ENCODE measurements at regions not wholly inside any gene's neighbourhood (a gene's known extent, or its start where the extent isn't known, plus 50 kb on each side); places are given as distances from the start of the nearest gene placed in this dataset.

DNA sequence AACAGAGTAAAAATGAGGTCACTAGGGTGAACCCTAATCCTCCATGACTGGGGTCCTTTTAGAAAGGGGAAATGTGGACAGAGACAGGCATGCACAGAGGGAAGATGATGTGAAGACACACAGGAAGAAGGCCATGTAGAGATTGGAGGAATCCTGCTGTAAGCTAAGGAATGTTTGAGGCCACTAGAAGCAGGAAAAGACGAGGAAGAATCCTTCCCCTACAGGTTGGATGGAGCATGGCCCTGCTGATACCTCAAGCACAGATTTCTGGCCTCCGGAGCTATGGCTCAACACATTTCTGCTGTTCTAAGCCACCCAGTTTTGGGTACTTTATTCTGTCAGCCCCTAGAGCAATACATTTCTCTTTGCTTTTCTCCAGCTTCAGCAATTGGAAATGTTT lies 486.9 kb downstream of the MIAT start:
- no peak for DNase-seq (ENCODE audit: low read depth)

DNA sequence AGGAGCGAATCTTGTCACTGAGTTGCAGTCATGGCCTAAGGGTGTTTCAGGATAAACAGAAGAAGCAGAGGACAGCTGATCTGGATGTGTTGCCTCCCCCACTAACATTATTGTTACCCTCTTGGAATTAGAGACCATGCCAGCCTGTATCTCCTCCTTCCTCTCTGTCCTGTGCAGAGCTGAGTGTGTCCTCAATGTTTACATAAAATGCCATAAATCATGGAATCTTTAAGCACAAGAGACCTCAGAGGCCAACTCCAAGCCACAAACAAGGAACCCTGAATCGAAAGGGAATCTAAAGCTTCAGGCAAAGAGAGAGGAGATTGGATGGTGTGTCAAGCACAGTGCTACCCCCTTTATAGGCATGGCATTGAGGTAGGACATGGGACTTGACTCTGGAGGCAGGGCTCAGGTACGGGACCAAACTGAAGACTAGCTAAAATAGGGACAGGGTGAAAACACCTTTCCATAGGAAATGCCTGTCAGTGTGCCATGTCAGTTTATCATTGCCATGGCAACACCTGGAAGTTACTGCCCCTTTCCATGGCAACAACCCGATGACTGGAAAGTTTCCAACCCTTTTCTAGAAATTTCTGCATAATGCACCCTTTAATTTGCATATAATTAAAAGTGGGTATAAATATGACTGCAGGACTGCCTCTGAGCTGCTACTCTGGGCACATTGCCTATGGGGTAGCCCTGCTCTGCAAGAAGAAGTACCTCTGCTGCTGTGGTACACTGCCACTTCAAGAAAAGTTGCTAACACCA lies 489.7 kb downstream of the MIAT start:
- DNase-seq (ENCODE audit: low read depth), result no peak

DNA sequence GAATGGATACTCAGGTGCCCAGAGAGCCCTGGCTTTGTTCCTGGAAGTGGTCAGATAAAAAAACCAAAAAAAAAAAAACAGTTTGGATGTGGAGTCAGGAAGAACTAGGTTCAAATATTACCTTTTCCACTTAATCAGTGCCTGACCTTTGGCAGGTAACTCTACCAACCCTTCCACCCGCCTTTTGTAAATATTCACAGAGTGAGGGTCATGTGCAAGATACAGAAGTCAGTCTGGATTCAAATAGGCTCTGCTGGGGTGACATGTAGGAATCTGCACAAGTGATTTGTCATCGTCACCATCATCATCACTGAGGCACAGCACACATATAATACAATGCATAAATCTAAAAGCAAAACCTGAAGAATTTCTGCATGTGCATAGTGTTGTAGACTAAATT lies 490.7 kb downstream of the MIAT start:
- DNase-seq (ENCODE audit: low read depth), result no peak

DNA sequence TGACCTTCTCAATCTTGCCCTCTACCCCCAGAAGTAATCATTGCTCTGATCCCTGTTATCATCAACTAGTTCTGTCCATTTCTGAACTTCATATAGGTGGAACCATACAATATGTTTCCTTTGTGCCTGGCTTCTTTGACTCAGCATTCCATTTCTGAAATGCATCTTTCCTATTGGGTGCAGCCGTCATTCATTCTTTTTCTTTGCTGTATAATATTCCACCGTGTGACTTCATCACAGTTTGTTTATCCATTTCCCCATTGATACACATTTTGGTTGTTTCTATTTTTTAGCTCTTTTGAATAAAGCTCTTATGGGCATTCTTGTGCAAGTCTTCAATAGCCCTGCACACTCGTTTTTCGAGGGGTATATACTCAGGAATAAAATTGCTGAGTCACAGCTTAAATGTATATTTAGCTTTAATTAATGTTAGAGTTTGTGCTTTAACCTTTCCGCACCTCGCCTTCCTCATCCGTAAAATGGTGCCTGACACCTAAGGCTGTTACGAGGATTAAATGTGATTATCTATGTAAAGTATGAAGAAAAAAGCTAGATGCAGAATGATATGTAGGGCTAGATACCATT lies 491.6 kb downstream of the MIAT start:
- no peak for DNase-seq (ENCODE audit: low read depth)

DNA sequence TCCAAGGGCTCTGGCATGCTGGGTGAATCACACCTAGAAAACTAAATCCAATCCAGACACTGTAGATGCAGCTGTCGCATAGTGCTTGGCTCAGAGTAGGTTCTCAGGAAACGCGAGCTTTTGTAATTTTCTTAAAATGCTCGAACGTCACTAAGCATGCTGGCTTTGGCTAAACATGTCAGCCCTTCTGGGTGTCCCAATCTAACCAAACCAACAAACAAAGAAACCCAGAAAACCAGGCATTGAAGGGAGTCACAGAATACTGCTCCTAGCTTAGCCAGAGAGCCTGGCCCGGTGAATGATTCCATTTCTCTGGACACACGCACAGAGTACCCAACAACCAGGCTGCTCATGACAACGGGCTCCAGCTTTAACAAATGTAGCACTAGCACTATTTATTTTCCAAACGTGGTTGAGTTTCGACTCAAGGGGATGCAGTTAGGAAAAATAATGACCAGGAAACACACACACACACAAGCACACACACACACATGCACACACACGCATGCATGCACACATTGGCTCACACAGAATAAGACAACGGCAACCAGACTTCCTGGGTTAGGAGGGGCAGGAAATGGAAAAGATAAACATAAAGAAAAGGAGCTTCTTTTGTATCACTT lies 492.6 kb downstream of the MIAT start:
- no peak for DNase-seq (ENCODE audit: low read depth)

DNA sequence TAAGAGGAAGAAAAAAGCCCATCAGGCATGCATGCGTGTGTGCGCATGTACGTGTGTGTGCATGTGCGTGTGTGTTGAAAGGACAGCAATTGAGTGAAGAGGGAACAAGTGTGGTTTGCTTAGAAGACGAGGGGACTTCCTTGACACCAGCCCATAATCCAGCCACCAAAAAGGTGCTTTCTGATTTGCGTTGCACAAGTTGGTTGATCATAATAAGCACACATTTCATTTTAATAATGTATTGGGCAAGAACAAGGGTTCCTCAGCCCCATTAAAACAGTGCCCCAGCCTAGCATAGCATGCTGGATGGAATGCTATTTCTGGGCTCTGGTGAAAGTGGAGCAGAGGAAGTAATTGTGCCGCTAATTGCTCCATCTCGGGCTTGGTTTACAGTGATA lies 493.2 kb downstream of the MIAT start:
- DNase-seq (ENCODE audit: low read depth), result no peak

DNA sequence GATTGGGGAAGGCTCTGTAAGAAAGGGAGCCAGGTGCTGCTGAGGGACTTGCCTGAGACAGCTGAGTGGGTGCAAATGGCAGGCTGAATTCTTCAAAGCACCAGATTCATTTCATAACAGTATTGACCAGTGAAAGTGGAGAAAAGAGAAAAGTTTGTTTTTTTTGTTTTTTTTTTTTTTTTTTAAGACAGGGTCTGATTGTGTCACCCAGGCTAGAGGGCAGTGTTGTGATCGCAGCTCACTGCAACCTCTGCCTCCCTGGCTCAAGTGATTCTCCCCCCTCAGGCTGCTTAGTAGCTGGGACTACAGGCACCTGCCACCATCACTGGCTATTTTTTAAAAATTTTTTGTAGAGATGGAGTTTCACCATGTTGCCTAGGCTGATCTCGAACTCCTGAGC lies 494.0 kb downstream of the MIAT start:
- DNase-seq (ENCODE audit: low read depth), result no peak

DNA sequence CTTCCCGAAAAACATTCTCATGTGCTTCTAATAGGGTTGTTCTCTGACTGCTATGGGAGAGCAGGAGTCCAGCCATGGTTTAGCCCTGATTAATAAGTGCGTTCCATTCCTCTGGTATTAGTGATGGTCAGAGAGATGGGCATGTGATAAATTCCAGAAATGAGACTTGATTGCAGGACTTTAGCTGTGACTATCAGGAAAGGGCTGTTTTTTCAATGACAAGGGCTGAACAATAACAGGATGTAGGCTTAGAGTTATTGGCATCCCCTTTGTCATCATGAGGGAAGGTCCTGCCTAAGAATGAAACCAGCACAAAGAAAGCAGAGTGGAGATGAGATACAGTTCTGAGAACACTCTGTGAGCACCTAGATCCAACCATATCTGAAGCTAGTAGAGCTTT lies 494.6 kb downstream of the MIAT start:
- DNase-seq (ENCODE audit: low read depth), result no peak

DNA sequence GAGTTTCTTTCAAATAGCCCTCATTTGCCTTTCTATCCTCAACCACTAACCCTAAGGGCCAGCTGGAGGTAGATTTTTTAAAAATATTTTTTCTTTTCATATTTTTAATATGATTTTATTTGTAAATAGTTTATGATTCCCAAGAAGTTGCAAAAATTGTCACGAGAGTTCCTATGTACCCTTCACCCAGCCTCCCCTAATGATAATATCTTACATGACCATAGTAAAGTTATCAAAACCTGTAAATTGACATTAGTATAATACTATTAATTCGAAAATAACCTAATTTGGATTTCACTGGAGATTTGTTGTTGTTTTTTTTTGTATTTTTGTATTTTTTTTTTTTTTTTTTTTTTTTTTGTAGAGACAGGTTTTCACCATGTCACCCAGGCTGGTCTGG lies 495.5 kb downstream of the MIAT start:
- DNase-seq (ENCODE audit: low read depth), result no peak

DNA sequence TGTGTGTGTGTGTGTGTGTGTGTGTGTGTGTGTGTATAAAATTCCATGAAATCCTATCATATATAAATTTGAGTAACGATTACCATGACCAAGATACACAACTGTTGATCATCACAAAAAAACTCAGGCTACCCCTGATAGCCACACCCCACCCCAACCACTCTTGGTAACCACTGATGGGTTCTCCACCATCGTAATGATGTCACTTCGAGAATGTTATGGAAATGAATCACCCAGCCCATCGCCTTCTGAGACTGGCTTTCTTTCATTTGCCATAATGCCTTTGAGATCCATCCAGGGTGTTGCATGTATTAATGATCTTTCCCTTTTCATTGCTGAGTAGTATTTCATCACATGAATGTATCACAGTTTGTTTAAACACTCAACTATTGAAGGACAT lies 496.0 kb downstream of the MIAT start:
- DNase-seq (ENCODE audit: low read depth), result no peak

DNA sequence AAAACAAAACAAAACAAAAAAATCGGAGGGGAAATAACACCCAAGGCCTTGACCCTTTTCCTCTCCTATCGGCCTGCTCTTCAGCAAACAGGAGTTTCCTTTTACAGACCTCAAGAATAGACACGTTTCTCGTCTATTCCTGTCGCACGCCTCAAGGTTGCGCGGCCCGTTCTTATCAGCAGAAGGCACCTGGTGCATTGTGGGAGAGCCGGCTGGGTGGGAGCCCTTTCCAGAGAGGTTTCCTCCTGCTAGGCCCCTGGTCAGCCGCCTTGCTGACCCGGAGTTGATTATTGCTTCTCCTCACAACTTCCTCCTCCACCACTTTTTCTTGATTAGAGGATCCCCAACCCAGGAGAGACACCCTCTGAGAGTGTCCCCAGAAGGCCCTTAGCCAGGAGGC lies 497.3 kb downstream of the MIAT start:
- no peak for DNase-seq (ENCODE audit: low read depth)

DNA sequence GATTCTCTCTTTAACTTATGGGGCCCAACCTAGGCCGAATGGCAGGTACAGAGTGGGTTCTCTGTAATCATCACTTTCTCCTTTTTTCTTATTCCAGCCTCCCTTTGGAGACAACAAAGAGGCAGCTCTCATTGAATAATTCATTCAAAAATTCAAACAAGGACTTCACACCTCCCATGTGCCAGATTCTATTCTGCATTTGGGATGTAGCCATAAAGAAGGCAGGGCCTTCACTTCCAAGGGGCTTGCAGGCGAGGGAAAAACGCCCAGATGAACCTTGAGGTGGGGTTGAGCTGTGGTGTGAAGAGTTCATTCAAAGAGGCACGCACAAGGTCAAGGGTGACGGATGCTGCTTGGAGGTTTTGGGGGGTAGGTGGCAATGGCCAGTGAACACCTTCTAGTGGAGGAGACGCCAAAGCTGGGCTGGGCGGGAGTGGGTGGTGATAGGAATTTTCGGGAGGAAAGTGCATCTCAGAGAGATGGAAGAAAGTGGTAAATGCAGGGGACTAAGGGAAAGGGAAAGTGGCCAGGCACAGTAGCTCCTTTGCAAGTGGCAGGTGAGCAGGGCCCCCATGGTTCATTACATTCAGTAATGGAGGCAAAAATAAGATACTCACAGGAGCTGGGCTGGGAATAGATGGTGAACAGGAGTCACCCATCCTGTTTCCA lies 499.6 kb downstream of the MIAT start:
- no peak for DNase-seq (ENCODE audit: low read depth)

DNA sequence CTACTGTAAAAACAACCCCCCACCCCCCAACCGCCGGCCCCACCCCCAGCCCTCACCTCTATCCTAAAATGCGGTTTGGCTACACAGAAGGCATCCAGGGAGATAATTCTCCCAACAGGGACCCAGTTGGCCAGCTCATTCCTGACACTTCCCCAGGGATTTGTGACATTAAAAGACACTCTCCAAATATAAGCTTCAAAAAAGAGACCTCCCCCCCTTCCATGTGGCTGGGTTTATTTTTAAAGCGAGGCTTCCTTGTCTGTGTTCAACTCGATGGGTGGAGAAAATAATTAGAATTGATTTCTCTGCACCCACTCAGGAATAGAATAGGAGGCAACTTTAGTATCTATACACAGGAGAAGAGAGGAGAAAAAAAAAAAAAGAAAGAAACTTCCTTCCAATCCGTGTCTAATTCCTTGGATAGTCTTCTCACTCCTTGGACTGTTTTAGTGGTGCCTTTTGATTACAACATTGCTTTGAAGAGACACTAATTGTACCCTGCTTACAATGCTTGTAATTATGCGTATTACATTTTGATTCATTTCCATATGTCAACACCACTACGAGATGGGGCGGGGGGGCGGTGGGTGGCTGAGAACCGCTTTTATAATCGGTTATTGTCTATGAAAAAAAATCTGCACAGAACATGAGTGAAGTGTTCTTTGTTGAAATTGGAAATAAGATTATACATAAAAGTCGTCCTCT lies 500.4 kb downstream of the MIAT start:
- DNase-seq (ENCODE audit: low read depth), result no peak

DNA sequence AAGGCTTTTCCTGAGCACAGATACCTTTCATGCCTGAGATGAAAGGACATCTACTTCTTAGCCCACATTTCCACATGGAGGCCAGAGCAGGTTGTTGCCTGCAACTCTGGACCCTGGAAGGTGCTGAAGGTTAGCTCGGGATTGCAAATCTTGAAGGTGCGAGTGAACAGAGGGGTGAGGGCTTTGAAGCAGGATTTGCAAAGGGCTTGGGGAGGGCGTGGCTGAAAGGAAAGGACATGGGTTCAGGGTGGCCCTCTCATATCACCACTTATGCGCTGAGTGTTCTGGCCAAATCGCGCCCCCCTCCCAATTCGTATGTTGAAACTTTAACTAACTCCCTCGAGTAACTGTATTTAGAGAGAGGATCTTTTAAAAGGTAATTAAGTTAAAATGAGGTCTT lies 501.6 kb downstream of the MIAT start:
- DNase-seq (ENCODE audit: low read depth), result no peak

DNA sequence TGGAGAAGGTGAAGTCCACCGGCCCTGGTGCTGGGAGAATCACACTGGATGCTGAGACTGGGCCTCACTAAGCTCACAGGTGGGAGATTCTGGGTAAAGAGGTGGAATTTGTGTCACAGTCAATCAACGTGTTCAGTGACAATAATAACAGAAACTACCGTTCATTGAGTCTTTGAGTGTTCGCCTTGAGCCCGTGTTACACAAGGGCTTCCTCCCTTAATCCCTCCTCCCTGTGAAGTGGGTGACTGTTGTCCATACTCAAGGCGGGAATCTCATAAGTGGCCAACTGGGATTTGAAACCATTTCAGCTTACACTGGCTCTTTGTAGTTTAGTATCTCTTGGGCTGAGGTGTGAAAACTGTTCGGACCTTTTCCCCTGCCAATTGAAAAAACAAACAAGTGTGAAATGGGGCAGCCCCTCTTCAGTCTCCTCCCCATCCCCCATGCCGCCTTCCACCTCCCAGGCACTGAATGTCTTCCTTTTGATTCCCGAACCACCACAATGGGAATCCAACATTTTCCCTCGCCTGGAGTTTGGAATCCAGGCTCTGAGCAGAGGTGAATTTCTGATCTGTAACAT lies 502.4 kb downstream of the MIAT start:
- no peak for DNase-seq (ENCODE audit: low read depth)

DNA sequence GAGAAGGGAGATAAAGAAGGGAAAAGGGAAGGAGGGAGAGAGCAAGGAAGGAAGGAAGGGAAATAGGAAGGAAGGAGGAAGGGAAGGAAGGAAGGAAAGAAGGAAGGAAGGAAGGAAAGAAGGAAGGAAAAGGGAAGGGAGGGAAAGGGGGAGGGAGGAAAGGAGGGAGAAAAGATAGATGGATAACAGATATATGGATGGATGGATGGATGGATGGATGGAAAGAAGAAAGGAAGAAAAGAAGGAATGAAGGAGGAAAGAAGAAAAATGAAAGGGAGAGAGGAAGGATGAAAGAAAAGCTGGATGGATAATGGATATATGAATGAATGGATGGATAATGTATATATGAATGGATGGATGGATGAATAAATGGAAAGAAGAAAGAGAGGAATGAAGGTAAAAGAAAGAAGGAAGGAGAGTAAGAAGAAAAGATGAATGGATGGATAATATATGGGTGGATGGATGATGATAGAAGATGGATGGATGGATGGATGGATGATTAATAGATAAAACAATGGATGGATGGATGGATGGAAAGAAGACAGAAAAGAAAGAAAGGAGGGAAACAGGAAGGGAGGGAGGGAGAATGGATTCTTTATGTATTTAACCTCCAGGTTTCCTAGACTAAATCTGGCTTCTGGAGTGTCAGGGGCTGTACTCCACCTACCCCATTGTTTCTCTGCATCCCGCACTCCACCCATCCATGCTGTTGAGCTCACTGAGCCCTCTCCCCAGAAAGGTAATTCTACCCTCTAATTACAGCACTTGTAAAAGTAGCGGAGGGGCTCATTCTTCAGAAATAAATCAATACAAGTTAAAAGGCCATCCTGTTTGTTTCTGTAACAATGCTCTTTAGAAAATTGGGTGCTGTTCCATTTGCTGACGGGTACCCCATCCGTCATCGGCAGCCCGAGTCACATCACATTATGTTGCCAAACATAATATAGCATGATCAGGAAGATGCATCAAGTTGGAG lies 506.1 kb downstream of the MIAT start:
- DNase-seq (ENCODE audit: low read depth), result no peak

DNA sequence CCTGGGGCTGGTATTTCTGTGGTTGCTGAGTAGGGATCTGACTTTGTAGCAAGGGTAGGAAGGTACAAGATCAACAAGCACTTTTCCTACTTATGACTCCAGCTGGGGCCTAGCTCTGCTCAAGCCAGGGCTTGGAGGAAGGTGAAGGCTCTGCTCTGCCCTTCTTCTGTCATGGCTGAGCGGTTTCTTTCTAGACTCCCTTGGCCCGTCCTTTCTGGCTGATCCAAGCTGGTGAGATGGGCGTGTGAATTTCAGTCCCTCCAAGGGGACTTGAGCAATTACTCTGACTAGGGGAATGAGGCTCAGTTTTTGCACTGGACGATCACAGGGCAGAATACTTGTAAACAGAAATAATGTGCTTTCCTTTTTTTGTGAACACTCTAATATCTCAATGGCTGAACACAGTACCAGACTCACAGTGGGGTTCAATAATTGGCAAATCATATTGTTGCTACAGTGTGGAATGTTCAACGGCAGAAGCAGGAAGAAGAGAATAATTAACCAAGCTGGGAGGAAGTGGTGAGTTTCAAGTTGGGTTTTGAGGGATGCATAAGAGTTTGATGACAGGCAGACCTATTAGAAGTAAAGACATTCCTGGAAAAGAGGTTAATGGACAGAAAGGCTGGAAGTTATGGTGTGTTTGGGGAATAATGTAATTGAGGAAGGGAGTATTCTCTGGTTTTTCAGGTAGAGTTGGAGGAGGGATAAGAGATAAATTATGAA lies 507.6 kb downstream of the MIAT start:
- DNase-seq (ENCODE audit: low read depth), result no peak

DNA sequence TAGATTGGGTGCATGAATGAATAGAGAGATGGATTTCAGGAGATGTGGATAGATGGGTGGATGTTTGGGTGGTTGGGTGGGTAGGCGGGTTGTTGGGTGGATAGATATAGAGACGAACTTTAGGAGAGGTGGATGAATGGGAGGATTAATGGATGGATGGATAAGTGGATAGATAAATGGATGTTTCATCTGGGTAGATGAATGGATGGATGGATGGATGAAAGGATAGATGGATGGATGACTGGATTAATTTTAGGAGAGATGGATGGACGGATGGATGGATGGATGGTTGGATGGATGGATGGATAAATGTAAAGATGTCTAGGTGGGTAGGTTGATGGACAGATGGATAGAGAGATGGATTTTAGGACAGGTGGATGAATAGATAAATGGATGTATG lies 511.3 kb downstream of the MIAT start:
- DNase-seq (ENCODE audit: low read depth), result no peak

DNA sequence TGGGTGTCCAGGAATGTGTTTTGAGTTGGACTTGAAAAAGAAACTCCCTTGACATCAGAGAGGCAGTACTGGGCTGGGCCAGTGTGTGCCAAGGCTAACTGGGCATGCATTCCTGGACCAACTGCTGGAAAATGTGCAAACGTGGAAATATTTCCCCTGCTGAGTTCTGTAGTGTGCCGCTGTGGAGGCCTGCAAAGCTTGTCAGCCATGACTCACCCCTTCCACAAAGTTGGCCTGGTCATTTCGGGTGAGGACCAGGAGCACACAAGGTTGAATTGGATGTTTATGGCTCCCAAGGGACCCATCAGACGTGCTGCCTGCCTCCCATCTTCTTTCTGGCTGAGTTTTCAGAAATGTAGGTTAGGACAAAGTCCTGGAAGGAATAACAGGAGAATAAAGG lies 513.1 kb downstream of the MIAT start:
- peak; percentile 92 for DNase-seq (ENCODE audit: low read depth)

DNA sequence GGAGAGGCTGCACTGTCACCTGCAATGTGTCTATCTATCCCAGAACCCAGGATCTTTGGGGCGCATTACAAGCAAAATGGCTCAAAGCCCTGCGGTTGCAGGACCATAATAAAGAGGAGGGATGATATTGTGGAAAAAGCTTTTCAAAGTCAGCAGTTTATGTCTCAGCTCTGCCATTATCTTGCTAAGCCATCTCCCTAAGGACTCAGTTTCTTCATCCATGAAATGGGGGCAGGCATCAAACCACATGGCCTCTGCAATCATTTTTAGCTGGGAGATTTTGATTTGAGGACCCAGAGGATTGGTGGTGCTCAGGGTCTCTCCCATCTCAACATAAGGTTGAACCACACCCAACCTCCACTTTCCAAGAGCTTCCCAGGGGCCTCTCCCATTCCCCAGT lies 513.8 kb downstream of the MIAT start:
- no peak for DNase-seq (ENCODE audit: low read depth)

Measured in GM04504 (cell line).